Spleen (tissue), 11 donors: ENCODE measurements at regions not wholly inside any gene's neighbourhood (a gene's known extent, or its start where the extent isn't known, plus 50 kb on each side); places are given as distances from the start of the nearest gene placed in this dataset.

Experiments used
- DNase-seq: peaks from one replicate; pipeline ENCODE4 v3.0.0-alpha.2; 2020
- H3K27ac ChIP-seq, 8 donors: fragments of 200-600 bp; sonication (generic) in 7 of 8; 1 replicate in 4 of 8; 2 replicates in 4 of 8; pipeline versions ENCODE4 v1.5.0 to v1.8.0; 2016 to 2021; ENCODE audit warnings: inconsistent platforms in 4 of 8, mild to moderate bottlenecking in 4 of 8, moderate library complexity in 1 of 8
- H3K27me3 ChIP-seq, 7 donors: fragments of 200-600 bp; sonication (generic) in 6 of 7; replicated peaks in 1 of 7; 1 replicate in 4 of 7; 2 replicates in 3 of 7; pipeline versions ENCODE4 v1.5.0 to v1.8.0; 2016 to 2021; ENCODE audit warnings: inconsistent platforms in 3 of 7, mild to moderate bottlenecking in 1 of 7
- H3K36me3 ChIP-seq, 6 donors: fragments of 200-600 bp; sonication (generic) in 5 of 6; 1 replicate in 4 of 6; 2 replicates in 2 of 6; pipeline versions ENCODE4 v1.5.0 to v1.8.0; 2016 to 2021; ENCODE audit warnings: inconsistent platforms in 2 of 6
- H3K4me1 ChIP-seq, 6 donors: fragments of 200-600 bp; sonication (generic) in 5 of 6; 1 replicate in 3 of 6; 2 replicates in 3 of 6; pipeline versions ENCODE4 v1.5.0 to v1.8.0; 2016 to 2021; ENCODE audit warnings: inconsistent platforms in 3 of 6
- H3K4me3 ChIP-seq, 8 donors: fragments of 200-600 bp; sonication (generic) in 7 of 8; 1 replicate in 4 of 8; 2 replicates in 4 of 8; pipeline versions ENCODE4 v1.5.0 to v1.8.0; 2016 to 2021; ENCODE audit warnings: inconsistent platforms in 4 of 8, mild to moderate bottlenecking in 4 of 8, moderate library complexity in 2 of 8
- H3K9me3 ChIP-seq, 8 donors: fragments of 200-600 bp; sonication (generic) in 7 of 8; 1 replicate in 4 of 8; 2 replicates in 4 of 8; pipeline versions ENCODE4 v1.5.0 to v1.8.0; 2016 to 2021; ENCODE audit warnings: inconsistent platforms in 4 of 8
- POLR2A ChIP-seq, 3 donors: fragments of 450-650 bp; IDR thresholded peaks; one replicate each; pipeline ENCODE4 v1.5.1; 2017; ENCODE audit warnings: antibody characterized with exemption in 3 of 3, mild to moderate bottlenecking in 1 of 3
- POLR2AphosphoS5 ChIP-seq, 3 donors: sonication (generic); formaldehyde crosslinking; IDR thresholded peaks; one replicate each; pipeline ENCODE4 v1.5.1; 2017; ENCODE audit warnings: antibody characterized with exemption in 3 of 3
- WGBS, 5 donors: extraction: QIAGEN DNeasy Blood & Tissue Kit in 3 of 5; methylation state at CpG; one replicate each; pipeline versions ENCODE4 v1.1.5 to v1.1.7; 2013 to 2018; 5-methylcytosine and 5-hydroxymethylcytosine counted together
- intact Hi-C: fragments of 100-400 bp; cut with DNase I; formaldehyde crosslinking; loops from one replicate; pipeline ENCODE4 v1.15.0; 2023; ENCODE audit warnings: low total_unique reads
- TF ChIP-seq, protein P1 (sequence below), 11 experiments: fragments of 200-600 bp in 7 of 11; fragments of 450-650 bp in 4 of 11; sonication (generic) in 4 of 11; IDR thresholded peaks in 8 of 11; conservative IDR thresholded peaks in 3 of 11; 1 replicate in 7 of 11; 2 replicates in 4 of 11; pipeline versions ENCODE4 v1.4.0 to v1.8.0; 2016 to 2021; ENCODE audit warnings: antibody characterized with exemption in 11 of 11, inconsistent platforms in 4 of 11, mild to moderate bottlenecking in 1 of 11
- donor health status: healthy with polysubstance abuse.
- donor health status: DM: no; HTN: no; CAD: no; lungs with moderate emphysema.
- donor health status: DM: no; HTN: no; CAD: no.
- donor health status: Bipolar disorder and iron deficiency.
- donor health status: healthy.
- donor health status: DM: no; HTN: no; CAD: no.
- donor health status: DM: yes; HTN: yes; CAD: no.

DNA sequence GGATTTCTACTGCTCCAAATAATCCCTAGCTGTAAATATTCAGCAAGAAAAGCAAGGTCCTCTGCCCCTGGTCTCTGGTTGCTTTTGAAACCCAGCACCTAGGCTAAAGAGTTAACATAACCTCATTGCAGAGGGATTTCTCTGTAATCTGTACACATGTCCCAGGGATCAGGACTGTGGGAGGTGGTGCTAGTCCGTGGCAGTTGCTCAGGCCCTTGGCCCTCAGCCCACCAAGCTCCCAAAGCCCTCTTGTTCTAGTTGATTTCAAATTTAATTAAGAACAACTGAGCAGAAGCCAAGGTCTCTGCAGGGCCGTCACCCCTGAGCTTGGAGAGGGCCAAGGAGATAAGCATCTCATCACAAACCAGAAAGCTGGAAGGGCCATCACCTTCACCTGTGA lies 181.1 kb downstream of the SOX9 start:
- no peak for DNase-seq
- intact Hi-C loops: no loop called here
- Histone ChIP-seq H3K4me3 (no peak overlapping the region), H3K27ac (no peak overlapping the region), H3K27me3 (peaks cover 0 to 31% (median 0%) of the 10 kb centered on the region in 7 donors), H3K36me3 (no peaks in the 10 kb centered on the region), H3K9me3 (no peaks in the 10 kb centered on the region), H3K4me1 (no peaks in the 10 kb centered on the region)
- WGBS, 5 donors: 56 to 72% (median 60%) methylated on average over 2 of the region's 2 CpGs; no CpG with 5 or more reads in 1 of the 5 donors
- TF ChIP-seq POLR2A (IDR thresholded peaks at IDR 0.05): no peak
- TF ChIP-seq, protein P1, sequence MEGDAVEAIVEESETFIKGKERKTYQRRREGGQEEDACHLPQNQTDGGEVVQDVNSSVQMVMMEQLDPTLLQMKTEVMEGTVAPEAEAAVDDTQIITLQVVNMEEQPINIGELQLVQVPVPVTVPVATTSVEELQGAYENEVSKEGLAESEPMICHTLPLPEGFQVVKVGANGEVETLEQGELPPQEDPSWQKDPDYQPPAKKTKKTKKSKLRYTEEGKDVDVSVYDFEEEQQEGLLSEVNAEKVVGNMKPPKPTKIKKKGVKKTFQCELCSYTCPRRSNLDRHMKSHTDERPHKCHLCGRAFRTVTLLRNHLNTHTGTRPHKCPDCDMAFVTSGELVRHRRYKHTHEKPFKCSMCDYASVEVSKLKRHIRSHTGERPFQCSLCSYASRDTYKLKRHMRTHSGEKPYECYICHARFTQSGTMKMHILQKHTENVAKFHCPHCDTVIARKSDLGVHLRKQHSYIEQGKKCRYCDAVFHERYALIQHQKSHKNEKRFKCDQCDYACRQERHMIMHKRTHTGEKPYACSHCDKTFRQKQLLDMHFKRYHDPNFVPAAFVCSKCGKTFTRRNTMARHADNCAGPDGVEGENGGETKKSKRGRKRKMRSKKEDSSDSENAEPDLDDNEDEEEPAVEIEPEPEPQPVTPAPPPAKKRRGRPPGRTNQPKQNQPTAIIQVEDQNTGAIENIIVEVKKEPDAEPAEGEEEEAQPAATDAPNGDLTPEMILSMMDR (IDR thresholded peaks at IDR 0.05 in 8 of 11, conservative IDR thresholded peaks at IDR 0.05 in 3 of 11): no peak
- no peak for TF ChIP-seq POLR2AphosphoS5 (IDR thresholded peaks at IDR 0.05)

DNA sequence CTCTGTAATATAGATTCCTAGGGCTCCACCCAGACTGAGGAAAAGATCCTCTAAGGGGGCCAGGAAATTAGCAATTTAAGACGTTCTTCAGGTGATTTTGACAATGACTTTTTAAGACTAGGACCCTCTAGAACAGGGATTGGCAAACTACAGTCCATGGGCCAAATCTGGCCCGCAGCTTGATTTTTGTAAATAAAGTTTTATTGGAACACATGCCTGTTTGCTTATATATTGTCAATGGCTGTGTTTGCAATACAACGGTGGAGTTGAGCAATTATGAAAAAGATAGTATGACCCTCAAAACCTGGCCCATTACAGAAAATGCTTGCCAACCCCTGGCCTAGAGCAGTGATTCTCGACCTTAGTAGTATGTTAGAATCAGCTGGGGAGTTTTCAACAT lies 181.9 kb downstream of the SOX9 start:
- Histone ChIP-seq H3K4me3 (no peak overlapping the region), H3K27me3 (peaks cover 0 to 35% (median 0%) of the 10 kb centered on the region in 7 donors), H3K36me3 (no peaks in the 10 kb centered on the region), H3K27ac (no peak overlapping the region), H3K4me1 (no peaks in the 10 kb centered on the region), H3K9me3 (no peaks in the 10 kb centered on the region)
- TF ChIP-seq POLR2AphosphoS5 (IDR thresholded peaks at IDR 0.05): no peak
- no peak for TF ChIP-seq POLR2A (IDR thresholded peaks at IDR 0.05)
- TF ChIP-seq, protein P1 (IDR thresholded peaks at IDR 0.05 in 8 of 11, conservative IDR thresholded peaks at IDR 0.05 in 3 of 11): no peak
- DNase-seq: no peak
- intact Hi-C loops: no loop called here
- 78 to 81% (median 79%) methylated on average over 4 of the region's 4 CpGs for WGBS, 5 donors

DNA sequence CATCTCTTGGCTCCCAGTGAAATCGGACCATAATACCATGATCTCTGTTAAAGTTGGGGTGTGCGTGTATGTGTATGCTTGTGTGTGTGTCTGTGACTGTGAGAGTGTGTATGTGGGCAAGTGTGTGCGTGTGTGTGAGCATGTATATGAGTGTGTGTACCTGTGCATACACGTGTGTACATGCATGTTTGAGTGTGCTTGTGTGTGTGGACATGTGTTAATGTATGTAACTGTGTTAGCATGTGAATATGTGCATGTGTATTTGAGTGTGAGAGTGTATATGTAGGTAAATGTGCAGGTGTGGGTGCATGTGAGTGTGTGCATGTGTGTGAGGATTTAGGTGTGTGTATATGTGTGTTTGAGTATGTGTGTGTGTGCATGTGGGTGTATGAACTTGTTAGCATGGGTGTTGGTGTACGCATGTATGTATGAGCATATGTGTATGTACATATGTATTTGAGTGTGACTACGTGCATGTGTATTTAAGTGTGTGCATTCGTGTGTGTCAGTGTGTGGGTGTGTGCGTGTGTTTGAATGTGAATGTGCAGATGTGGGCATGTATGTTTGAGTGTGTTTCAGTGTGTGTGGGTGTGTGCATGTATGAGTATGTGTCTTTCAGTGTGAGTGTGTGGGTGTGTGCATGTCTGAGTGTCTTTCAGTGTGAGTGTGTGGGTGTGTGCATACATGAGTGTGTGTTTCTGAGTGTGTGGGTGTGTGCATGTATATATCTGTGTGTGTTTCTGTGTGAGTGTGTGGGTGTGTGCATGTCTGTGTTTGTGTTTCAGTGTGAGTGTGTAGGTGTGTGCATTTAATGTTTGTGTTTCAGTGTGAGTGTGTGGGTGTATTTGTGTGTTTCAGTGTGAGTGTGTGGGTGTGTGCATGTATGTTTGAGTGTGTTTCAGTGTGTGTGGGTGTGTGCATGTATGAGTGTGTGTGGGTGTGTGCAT lies 183.2 kb downstream of the SOX9 start:
- intact Hi-C loops: no loop called here
- H3K4me3 ChIP-seq: no peak overlapping the region
- 80 to 93% (median 90%) methylated on average over 8 of the region's 8 CpGs for WGBS, 5 donors
- peaks cover 0 to 36% (median 0%) of the 10 kb centered on the region in 7 donors for H3K27me3 ChIP-seq
- H3K9me3 ChIP-seq: no peaks in the 10 kb centered on the region
- H3K4me1 ChIP-seq: no peaks in the 10 kb centered on the region
- no peak overlapping the region for H3K27ac ChIP-seq
- no peak for TF ChIP-seq POLR2AphosphoS5 (IDR thresholded peaks at IDR 0.05)
- TF ChIP-seq, protein P1 (IDR thresholded peaks at IDR 0.05 in 8 of 11, conservative IDR thresholded peaks at IDR 0.05 in 3 of 11): no peak
- no peak for TF ChIP-seq POLR2A (IDR thresholded peaks at IDR 0.05)
- DNase-seq: no peak
- no peaks in the 10 kb centered on the region for H3K36me3 ChIP-seq

DNA sequence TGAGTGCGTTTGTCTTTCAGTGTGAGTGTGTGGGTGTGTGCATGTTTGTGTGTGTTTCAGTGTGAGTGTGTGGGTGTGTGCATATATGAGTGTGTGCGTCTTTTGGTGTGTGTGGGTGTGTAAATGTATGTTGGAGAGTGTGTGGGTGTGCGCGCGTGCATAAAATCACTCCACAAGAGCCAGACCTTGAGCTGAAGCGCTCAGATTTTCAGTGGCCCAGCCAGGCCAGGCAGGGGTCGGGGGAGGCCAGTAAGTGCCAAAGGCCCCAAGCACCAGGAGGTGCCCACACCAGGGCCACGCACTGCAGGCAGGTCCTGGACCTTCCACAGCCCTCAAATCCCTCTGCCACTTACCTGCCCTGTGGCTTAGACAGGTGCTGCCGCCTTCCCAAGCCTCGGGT lies 184.0 kb downstream of the SOX9 start:
- TF ChIP-seq, protein P1 (IDR thresholded peaks at IDR 0.05 in 8 of 11, conservative IDR thresholded peaks at IDR 0.05 in 3 of 11): no peak
- TF ChIP-seq POLR2A (IDR thresholded peaks at IDR 0.05): no peak
- TF ChIP-seq POLR2AphosphoS5 (IDR thresholded peaks at IDR 0.05): no peak
- H3K36me3 ChIP-seq: no peaks in the 10 kb centered on the region
- H3K27me3 ChIP-seq: peaks cover 0 to 37% (median 0%) of the 10 kb centered on the region in 7 donors
- no peak overlapping the region for H3K4me3 ChIP-seq
- DNase-seq: no peak
- no peaks in the 10 kb centered on the region for H3K9me3 ChIP-seq
- no peaks in the 10 kb centered on the region for H3K4me1 ChIP-seq
- H3K27ac ChIP-seq: no peak overlapping the region
- 87 to 95% (median 89%) methylated on average over 9 to 10 of the region's 10 CpGs for WGBS, 5 donors
- intact Hi-C loops: no loop called here
